HCT116 (cell line): ENCODE measurements at regions not wholly inside any gene's neighbourhood (a gene's known extent, or its start where the extent isn't known, plus 50 kb on each side); places are given as distances from the start of the nearest gene placed in this dataset.

Experiments
- ATAC-seq: fragments of 200-7000 bp; cut with Tn5 transposase; 2 replicates; pipeline ENCODE4 v1.9.1; 2020; ENCODE audit warnings: mild to moderate bottlenecking, moderate library complexity
- BruUV-seq: library from RNA; stranded (reverse); fragments of 400-500 nt; replicated peaks from 2 replicates; lab custom pipeline; 2021; lab: Mats Ljungman, UMichigan
- CTCF ChIA-PET: fragments of 300-600 bp; sonication (Branson Sonifier 250); formaldehyde crosslinking; loops from one replicate; lab custom pipeline; 2021; ENCODE audit warnings: antibody characterized with exemption; lab: Charles Lee
- POLR2A ChIA-PET: fragments of 300-600, 350-600 bp; sonication (Branson Sonifier 250); formaldehyde crosslinking; loops from one replicate; lab custom pipeline; 2021; ENCODE audit warnings: antibody characterized with exemption; lab: Charles Lee
- RAD21 ChIA-PET, 2 experiments: fragments of 300-600 bp; sonication (Branson Sonifier 250); formaldehyde crosslinking; loops; one replicate each; lab custom pipeline; 2023; ENCODE audit warnings: low total read pairs in 2 of 2; ENCODE audit not compliant: uncharacterized antibody in 2 of 2, unreplicated experiment in 2 of 2, low non-redundant PET in 1 of 2; lab: Charles Lee
- DNase-seq: peaks from one replicate; pipeline ENCODE4 v3.0.0-alpha.2; 2010; ENCODE audit warnings: low read depth, low spot score
- H2AFZ ChIP-seq: fragments of 200-600 bp; shearing (Covaris generic), sonication (generic); 2 replicates; pipeline ENCODE4 v1.6.1; 2017; ENCODE audit warnings: low read depth, mixed run types, mixed read lengths, antibody characterized with exemption, low read length; ENCODE audit not compliant: poor library complexity, severe bottlenecking
- H3K27ac ChIP-seq: 2 replicates; pipeline ENCODE4 v1.5.1; 2012; ENCODE audit warnings: low read depth, low read length
- H3K27me3 ChIP-seq: fragments of 200-600 bp; sonication (generic); 2 replicates; pipeline ENCODE4 v1.6.1; 2016; ENCODE audit warnings: mixed run types, low read length, mixed read lengths; ENCODE audit not compliant: insufficient read depth
- H3K36me3 ChIP-seq, 2 experiments: fragments of 200-500 bp in 1 of 2; fragments of 200-600 bp in 1 of 2; sonication (Bioruptor generic) in 1 of 2; sonication (generic) in 1 of 2; 2 replicates each; pipeline versions ENCODE4 v1.5.1 to v1.6.1; 2014 to 2016; ENCODE audit warnings: low read length in 2 of 2, inconsistent platforms in 1 of 2, mixed read lengths in 1 of 2, mixed run types in 1 of 2; ENCODE audit not compliant: insufficient read depth in 2 of 2, control insufficient read depth in 1 of 2
- H3K4me1 ChIP-seq, 2 experiments: fragments of 200-600 bp in 1 of 2; sonication (generic) in 1 of 2; 2 replicates each; pipeline versions ENCODE4 v1.5.1 to v1.6.1; 2012 to 2017; ENCODE audit warnings: low read length in 2 of 2, inconsistent platforms in 1 of 2, mild to moderate bottlenecking in 1 of 2, mixed read lengths in 1 of 2, mixed run types in 1 of 2, moderate library complexity in 1 of 2; ENCODE audit not compliant: insufficient read depth in 2 of 2, control insufficient read depth in 1 of 2
- H3K4me2 ChIP-seq: fragments of 200-600 bp; sonication (generic); 2 replicates; pipeline ENCODE4 v1.6.1; 2017; ENCODE audit warnings: mixed run types, low read length, mixed read lengths
- H3K4me3 ChIP-seq, 2 experiments: fragments of 200-600 bp in 1 of 2; sonication (generic) in 1 of 2; replicated peaks in 1 of 2; 2 replicates each; pipeline ENCODE4 v1.5.1; 2011 to 2016; ENCODE audit warnings: low read length in 2 of 2, control low read depth in 1 of 2, low read depth in 1 of 2, mild to moderate bottlenecking in 1 of 2, mixed read lengths in 1 of 2, mixed run types in 1 of 2
- H3K79me2 ChIP-seq: fragments of 200-600 bp; sonication (generic); 2 replicates; pipeline ENCODE4 v1.6.1; 2017; ENCODE audit warnings: mild to moderate bottlenecking, mixed run types, low read length, moderate library complexity, mixed read lengths; ENCODE audit not compliant: insufficient read depth
- H3K9ac ChIP-seq: fragments of 200-600 bp; sonication (generic); 2 replicates; pipeline ENCODE4 v1.6.1; 2016; ENCODE audit warnings: low read length, mixed read lengths
- H3K9me2 ChIP-seq: fragments of 200-600 bp; sonication (generic), shearing (Covaris generic); 2 replicates; pipeline ENCODE4 v1.6.1; 2017; ENCODE audit warnings: mixed run types, mild to moderate bottlenecking, moderate library complexity; ENCODE audit not compliant: insufficient read depth
- H3K9me3 ChIP-seq, 2 experiments: fragments of 200-500 bp in 1 of 2; fragments of 200-600 bp in 1 of 2; sonication (Bioruptor generic) in 1 of 2; sonication (generic) in 1 of 2; 2 replicates each; pipeline ENCODE4 v1.6.1; 2014 to 2017; ENCODE audit warnings: low read length in 2 of 2, mixed read lengths in 2 of 2, inconsistent platforms in 1 of 2, low read depth in 1 of 2, mild to moderate bottlenecking in 1 of 2, mixed run types in 1 of 2, moderate library complexity in 1 of 2; ENCODE audit not compliant: control insufficient read depth in 1 of 2, insufficient read depth in 1 of 2
- H4K20me1 ChIP-seq: fragments of 200-600 bp; sonication (generic), shearing (Covaris generic); 2 replicates; pipeline ENCODE4 v1.6.1; 2017; ENCODE audit warnings: mixed run types, mild to moderate bottlenecking, moderate library complexity; ENCODE audit not compliant: insufficient read depth
- CBX3 ChIP-seq: IDR thresholded peaks from 2 replicates; pipeline ENCODE4 v1.6.1; 2012; ENCODE audit warnings: low read depth
- CEBPB ChIP-seq: IDR thresholded peaks from 2 replicates; pipeline ENCODE4 v1.6.1; 2012; ENCODE audit warnings: low read depth
- EGR1 ChIP-seq: IDR thresholded peaks from 2 replicates; pipeline ENCODE4 v1.6.1; 2012; ENCODE audit warnings: low read depth
- ELF1 ChIP-seq: IDR thresholded peaks from 2 replicates; pipeline ENCODE4 v1.6.1; 2012; ENCODE audit warnings: low read depth, borderline replicate concordance
- EZH2 ChIP-seq: fragments of 200-600 bp; sonication (generic); IDR thresholded peaks from 2 replicates; pipeline ENCODE4 v1.6.1; 2017; ENCODE audit warnings: antibody characterized with exemption, mixed run types
- FOSL1 ChIP-seq: IDR thresholded peaks from 2 replicates; pipeline ENCODE4 v1.6.1; 2012; ENCODE audit warnings: low read depth
- JUND ChIP-seq: IDR thresholded peaks from 2 replicates; pipeline ENCODE4 v1.6.1; 2012
- POLR2A ChIP-seq: IDR thresholded peaks from 2 replicates; pipeline ENCODE4 v1.7.0; 2011; ENCODE audit warnings: borderline replicate concordance; ENCODE audit not compliant: insufficient read depth, insufficient read length; ENCODE audit errors: extremely low read depth
- POLR2AphosphoS5 ChIP-seq: IDR thresholded peaks from 2 replicates; pipeline ENCODE4 v1.6.1; 2011; ENCODE audit warnings: mild to moderate bottlenecking, low read depth, low read length, moderate library complexity
- RAD21 ChIP-seq: IDR thresholded peaks from 2 replicates; pipeline ENCODE4 v1.6.1; 2012; ENCODE audit warnings: low read depth, mild to moderate bottlenecking
- SIN3A ChIP-seq: IDR thresholded peaks from 2 replicates; pipeline ENCODE4 v1.6.1; 2012; ENCODE audit warnings: low read depth
- SP1 ChIP-seq: IDR thresholded peaks from 2 replicates; pipeline ENCODE4 v1.6.1; 2012; ENCODE audit warnings: low read depth
- SRF ChIP-seq: IDR thresholded peaks from 2 replicates; pipeline ENCODE4 v1.6.1; 2012; ENCODE audit warnings: low read depth
- TCF7L2 ChIP-seq: IDR thresholded peaks from 2 replicates; pipeline ENCODE4 v1.7.0; 2011; ENCODE audit warnings: borderline replicate concordance, inconsistent platforms; ENCODE audit not compliant: insufficient read depth, insufficient read length; ENCODE audit errors: extremely low read depth
- ZFX ChIP-seq: fragments of 450-650 bp; IDR thresholded peaks from 2 replicates; pipeline ENCODE4 v1.6.1; 2017
- intact Hi-C: fragments of 100-400 bp; cut with micrococcal nuclease; formaldehyde crosslinking; loops from 2 replicates; pipeline ENCODE4 v1.10.0; 2022
- TF ChIP-seq, protein P1 (sequence below): IDR thresholded peaks from 2 replicates; pipeline ENCODE4 v1.6.1; 2012; ENCODE audit warnings: low read depth
- TF ChIP-seq, protein P2 (sequence below): IDR thresholded peaks from 2 replicates; pipeline ENCODE4 v1.6.1; 2012
- TF ChIP-seq, protein P3 (sequence below): IDR thresholded peaks from 2 replicates; pipeline ENCODE4 v1.6.1; 2011; ENCODE audit warnings: mild to moderate bottlenecking, low read length, moderate library complexity; ENCODE audit not compliant: insufficient replicate concordance; ENCODE audit errors: extremely low read depth

DNA sequence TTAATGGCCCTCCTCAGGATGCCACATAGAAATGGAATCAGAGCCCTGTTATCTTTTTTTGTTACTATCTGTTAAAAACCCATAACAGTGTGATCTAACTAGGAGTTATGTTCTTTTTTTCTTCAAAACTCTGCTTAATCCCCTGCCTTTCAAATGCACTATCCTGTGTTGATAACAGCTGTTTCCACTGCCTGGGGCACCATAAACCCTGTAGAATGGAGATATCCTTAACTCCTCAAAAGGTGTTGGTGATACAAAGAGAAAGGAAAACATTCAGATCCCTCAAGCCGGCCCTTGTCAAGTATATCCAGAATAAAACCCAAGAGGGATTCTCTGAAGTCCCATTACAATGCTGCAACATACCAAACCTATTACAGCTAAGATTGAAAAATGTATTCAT is 108.6 kb downstream of the ACTRT1 start:
- ChIA-PET RAD21 (no interaction called here), CTCF (no interaction called here), POLR2A (no interaction called here)
- ATAC-seq (no peak), DNase-seq (no peak)
- no peak overlapping the region for H3K27ac ChIP-seq
- no TSS peak for BruUV-seq
- no peak overlapping the region for H3K4me3 ChIP-seq
- H3K4me1 ChIP-seq = no peaks in the 10 kb centered on the region
- H3K4me2 ChIP-seq = no peak overlapping the region
- no peaks in the 10 kb centered on the region for H3K27me3 ChIP-seq
- no peaks in the 10 kb centered on the region for H3K79me2 ChIP-seq
- TF ChIP-seq, protein P1, sequence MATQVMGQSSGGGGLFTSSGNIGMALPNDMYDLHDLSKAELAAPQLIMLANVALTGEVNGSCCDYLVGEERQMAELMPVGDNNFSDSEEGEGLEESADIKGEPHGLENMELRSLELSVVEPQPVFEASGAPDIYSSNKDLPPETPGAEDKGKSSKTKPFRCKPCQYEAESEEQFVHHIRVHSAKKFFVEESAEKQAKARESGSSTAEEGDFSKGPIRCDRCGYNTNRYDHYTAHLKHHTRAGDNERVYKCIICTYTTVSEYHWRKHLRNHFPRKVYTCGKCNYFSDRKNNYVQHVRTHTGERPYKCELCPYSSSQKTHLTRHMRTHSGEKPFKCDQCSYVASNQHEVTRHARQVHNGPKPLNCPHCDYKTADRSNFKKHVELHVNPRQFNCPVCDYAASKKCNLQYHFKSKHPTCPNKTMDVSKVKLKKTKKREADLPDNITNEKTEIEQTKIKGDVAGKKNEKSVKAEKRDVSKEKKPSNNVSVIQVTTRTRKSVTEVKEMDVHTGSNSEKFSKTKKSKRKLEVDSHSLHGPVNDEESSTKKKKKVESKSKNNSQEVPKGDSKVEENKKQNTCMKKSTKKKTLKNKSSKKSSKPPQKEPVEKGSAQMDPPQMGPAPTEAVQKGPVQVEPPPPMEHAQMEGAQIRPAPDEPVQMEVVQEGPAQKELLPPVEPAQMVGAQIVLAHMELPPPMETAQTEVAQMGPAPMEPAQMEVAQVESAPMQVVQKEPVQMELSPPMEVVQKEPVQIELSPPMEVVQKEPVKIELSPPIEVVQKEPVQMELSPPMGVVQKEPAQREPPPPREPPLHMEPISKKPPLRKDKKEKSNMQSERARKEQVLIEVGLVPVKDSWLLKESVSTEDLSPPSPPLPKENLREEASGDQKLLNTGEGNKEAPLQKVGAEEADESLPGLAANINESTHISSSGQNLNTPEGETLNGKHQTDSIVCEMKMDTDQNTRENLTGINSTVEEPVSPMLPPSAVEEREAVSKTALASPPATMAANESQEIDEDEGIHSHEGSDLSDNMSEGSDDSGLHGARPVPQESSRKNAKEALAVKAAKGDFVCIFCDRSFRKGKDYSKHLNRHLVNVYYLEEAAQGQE = no peak
- TF ChIP-seq, protein P2, sequence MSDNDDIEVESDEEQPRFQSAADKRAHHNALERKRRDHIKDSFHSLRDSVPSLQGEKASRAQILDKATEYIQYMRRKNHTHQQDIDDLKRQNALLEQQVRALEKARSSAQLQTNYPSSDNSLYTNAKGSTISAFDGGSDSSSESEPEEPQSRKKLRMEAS = no peak
- TF ChIP-seq ELF1 (no peak), POLR2A (no peak), EZH2 (no peak), RAD21 (no peak), FOSL1 (no peak), JUND (no peak), CEBPB (no peak), CBX3 (no peak), SP1 (no peak), TCF7L2 (no peak), SRF (no peak), ZFX (no peak), SIN3A (no peak), EGR1 (no peak), POLR2AphosphoS5 (no peak)
- TF ChIP-seq, protein P3, sequence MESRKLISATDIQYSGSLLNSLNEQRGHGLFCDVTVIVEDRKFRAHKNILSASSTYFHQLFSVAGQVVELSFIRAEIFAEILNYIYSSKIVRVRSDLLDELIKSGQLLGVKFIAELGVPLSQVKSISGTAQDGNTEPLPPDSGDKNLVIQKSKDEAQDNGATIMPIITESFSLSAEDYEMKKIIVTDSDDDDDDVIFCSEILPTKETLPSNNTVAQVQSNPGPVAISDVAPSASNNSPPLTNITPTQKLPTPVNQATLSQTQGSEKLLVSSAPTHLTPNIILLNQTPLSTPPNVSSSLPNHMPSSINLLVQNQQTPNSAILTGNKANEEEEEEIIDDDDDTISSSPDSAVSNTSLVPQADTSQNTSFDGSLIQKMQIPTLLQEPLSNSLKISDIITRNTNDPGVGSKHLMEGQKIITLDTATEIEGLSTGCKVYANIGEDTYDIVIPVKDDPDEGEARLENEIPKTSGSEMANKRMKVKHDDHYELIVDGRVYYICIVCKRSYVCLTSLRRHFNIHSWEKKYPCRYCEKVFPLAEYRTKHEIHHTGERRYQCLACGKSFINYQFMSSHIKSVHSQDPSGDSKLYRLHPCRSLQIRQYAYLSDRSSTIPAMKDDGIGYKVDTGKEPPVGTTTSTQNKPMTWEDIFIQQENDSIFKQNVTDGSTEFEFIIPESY = no peak
- H4K20me1 ChIP-seq = no peaks in the 10 kb centered on the region
- no peaks in the 10 kb centered on the region for H3K9me3 ChIP-seq
- no peaks in the 10 kb centered on the region for H3K9me2 ChIP-seq
- H2AFZ ChIP-seq = no peak overlapping the region
- H3K36me3 ChIP-seq = no peaks in the 10 kb centered on the region
- intact Hi-C loops = no loop called here
- H3K9ac ChIP-seq = no peak overlapping the region
